Body of pancreas (tissue), 4 donors: ENCODE measurements at regions not wholly inside any gene's neighbourhood (a gene's known extent, or its start where the extent isn't known, plus 50 kb on each side); places are given as distances from the start of the nearest gene placed in this dataset.
"Not testable (repeated sequence)": the region's sequence is repeated elsewhere in the genome, so short reads cannot be mapped to it uniquely, and the experiment has no call there.

Source experiments
- POLR2A ChIP-seq, 3 donors: fragments of 450-650 bp; IDR thresholded peaks; one replicate each; pipeline ENCODE4 v1.6.1; 2016; ENCODE audit warnings: antibody characterized with exemption in 3 of 3, mild to moderate bottlenecking in 2 of 3
- TF ChIP-seq, protein P1 (sequence below), 7 experiments: fragments of 450-650 bp in 4 of 7; fragments of 200-600 bp in 3 of 7; sonication (generic) in 3 of 7; IDR thresholded peaks; one replicate each; pipeline ENCODE4 v1.5.1; 2016 to 2019; ENCODE audit warnings: antibody characterized with exemption in 7 of 7

DNA sequence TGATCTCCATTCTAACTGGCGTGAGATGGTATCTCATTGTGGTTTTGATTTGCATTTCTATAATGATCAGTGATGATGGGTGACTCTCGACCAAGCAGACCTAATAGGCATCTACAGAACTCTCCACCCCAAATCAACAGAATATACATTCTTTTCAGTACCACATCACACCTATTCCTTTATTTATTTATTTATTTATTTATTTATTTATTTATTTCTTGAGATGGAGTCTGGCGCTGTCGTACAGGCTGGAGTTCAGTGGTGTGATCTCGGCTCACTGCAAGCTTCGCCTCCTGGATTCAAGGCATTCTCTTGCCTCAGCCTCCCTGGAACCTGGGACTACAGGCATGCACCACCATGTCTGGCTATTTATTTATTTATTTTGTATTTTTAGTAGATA, 496.3 kb downstream of the TENT5A start:
- TF ChIP-seq, protein P1, sequence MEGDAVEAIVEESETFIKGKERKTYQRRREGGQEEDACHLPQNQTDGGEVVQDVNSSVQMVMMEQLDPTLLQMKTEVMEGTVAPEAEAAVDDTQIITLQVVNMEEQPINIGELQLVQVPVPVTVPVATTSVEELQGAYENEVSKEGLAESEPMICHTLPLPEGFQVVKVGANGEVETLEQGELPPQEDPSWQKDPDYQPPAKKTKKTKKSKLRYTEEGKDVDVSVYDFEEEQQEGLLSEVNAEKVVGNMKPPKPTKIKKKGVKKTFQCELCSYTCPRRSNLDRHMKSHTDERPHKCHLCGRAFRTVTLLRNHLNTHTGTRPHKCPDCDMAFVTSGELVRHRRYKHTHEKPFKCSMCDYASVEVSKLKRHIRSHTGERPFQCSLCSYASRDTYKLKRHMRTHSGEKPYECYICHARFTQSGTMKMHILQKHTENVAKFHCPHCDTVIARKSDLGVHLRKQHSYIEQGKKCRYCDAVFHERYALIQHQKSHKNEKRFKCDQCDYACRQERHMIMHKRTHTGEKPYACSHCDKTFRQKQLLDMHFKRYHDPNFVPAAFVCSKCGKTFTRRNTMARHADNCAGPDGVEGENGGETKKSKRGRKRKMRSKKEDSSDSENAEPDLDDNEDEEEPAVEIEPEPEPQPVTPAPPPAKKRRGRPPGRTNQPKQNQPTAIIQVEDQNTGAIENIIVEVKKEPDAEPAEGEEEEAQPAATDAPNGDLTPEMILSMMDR (IDR thresholded peaks at IDR 0.05) = not testable (repeated sequence)
- TF ChIP-seq POLR2A (IDR thresholded peaks at IDR 0.05) = not testable (repeated sequence)
